ENCODE measurements at regions not wholly inside any gene's neighbourhood (a gene's known extent, or its start where the extent isn't known, plus 50 kb on each side); places are given as distances from the start of the nearest gene placed in this dataset.

DNA sequence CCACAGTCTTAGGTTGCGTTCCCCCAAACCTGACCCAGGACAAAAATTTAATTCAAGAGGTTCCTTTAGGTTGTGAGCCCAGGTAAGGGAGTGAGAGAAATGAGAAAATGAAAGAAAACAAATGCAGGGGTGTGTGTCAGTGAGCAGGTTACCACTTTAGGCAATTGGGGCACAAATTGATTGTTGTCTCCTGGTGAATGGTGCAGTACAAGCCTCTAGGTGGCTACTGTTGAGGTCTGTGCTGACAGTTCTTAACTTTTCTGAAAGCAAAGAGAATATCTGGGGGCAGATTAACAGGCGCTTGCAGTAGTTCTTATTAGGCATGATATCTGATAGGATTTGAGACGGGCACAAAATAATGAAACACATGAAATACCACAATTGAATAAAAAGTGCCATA lies 894.6 kb downstream of the FAM181B start:
- DNase-seq (ENCODE audit: low read depth): no peak
- no peak for FAIRE-seq
- no peak overlapping the region for H3K4me3 ChIP-seq (ENCODE audit: low read depth, low read length)
- TF ChIP-seq, protein P1, sequence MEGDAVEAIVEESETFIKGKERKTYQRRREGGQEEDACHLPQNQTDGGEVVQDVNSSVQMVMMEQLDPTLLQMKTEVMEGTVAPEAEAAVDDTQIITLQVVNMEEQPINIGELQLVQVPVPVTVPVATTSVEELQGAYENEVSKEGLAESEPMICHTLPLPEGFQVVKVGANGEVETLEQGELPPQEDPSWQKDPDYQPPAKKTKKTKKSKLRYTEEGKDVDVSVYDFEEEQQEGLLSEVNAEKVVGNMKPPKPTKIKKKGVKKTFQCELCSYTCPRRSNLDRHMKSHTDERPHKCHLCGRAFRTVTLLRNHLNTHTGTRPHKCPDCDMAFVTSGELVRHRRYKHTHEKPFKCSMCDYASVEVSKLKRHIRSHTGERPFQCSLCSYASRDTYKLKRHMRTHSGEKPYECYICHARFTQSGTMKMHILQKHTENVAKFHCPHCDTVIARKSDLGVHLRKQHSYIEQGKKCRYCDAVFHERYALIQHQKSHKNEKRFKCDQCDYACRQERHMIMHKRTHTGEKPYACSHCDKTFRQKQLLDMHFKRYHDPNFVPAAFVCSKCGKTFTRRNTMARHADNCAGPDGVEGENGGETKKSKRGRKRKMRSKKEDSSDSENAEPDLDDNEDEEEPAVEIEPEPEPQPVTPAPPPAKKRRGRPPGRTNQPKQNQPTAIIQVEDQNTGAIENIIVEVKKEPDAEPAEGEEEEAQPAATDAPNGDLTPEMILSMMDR (IDR thresholded peaks at IDR 0.05; ENCODE audit: insufficient read depth, low read length, severe bottlenecking): no peak
- H3K27me3 ChIP-seq (ENCODE audit: control insufficient read depth, insufficient read depth, low read length): no peaks in the 10 kb centered on the region
- H3K36me3 ChIP-seq (ENCODE audit: control insufficient read depth, insufficient read depth, low read length): no peaks in the 10 kb centered on the region

DNA sequence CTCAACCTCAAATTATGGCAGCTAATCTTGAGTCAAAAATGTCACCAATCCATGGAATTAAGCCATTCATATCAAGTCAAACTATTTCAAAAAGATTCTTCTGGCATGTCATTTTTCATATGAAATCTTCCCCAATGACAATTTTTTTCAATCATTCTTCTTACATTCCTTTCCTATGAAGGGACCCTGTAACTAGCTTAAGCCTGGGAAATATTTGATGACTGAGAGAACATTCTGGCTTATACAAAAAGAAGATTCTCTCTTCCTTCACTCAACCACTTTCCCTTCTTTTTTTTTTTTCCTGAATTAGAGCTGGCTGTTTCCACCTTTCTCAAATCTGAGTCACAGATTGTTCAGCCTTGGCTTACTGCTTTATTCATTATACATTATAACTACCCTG lies 903.7 kb downstream of the FAM181B start:
- Histone ChIP-seq H3K4me3 (ENCODE audit: low read depth, low read length) (no peak overlapping the region), H3K27me3 (ENCODE audit: control insufficient read depth, insufficient read depth, low read length) (no peaks in the 10 kb centered on the region), H3K36me3 (ENCODE audit: control insufficient read depth, insufficient read depth, low read length) (no peaks in the 10 kb centered on the region)
- DNase-seq (ENCODE audit: low read depth): no peak
- no peak for FAIRE-seq
- TF ChIP-seq, protein P1 (IDR thresholded peaks at IDR 0.05; ENCODE audit: insufficient read depth, low read length, severe bottlenecking): no peak

DNA sequence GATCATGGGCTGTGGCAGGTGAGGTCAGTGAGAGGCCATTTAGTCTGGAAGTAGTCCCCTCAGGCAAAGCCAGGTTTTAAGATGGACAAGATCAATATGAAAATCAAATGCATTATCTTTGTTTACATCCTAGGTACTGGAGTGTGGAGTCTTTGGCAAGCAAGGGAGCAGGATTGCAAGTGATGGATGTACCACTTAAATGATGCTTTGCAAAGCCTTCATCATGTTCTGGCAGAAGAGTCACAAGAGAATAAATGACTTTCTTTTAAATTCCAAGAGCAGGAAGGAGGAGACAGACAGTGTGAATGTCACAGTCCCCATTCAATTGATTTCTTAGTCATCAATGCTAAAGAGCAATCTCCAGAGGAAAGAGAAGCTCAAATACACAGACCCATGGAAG lies 908.3 kb downstream of the FAM181B start:
- DNase-seq (ENCODE audit: low read depth) (no peak), FAIRE-seq (no peak)
- TF ChIP-seq, protein P1 (IDR thresholded peaks at IDR 0.05; ENCODE audit: insufficient read depth, low read length, severe bottlenecking): no peak
- Histone ChIP-seq H3K36me3 (ENCODE audit: control insufficient read depth, insufficient read depth, low read length) (no peaks in the 10 kb centered on the region), H3K27me3 (ENCODE audit: control insufficient read depth, insufficient read depth, low read length) (no peaks in the 10 kb centered on the region), H3K4me3 (ENCODE audit: low read depth, low read length) (no peak overlapping the region)

DNA sequence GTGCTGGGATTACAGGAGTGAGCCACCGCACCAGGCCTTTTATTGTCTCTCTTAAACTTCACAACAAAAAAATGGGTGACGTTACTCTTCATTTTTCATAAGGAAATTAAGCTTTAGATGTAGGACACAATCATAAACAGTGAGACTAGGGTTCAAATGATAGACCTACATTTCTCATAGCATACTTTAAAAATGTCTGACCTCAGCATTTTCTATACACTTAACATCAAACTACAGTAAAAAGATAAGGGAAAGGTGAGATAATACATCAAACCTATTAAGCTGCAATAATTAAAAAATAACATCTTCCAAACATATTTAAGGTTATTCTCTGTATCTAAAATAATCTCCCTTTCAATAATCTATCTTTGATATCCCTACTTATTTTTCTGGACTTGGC lies 914.2 kb downstream of the FAM181B start:
- H3K36me3 ChIP-seq (ENCODE audit: control insufficient read depth, insufficient read depth, low read length): no peaks in the 10 kb centered on the region
- H3K27me3 ChIP-seq (ENCODE audit: control insufficient read depth, insufficient read depth, low read length): no peaks in the 10 kb centered on the region
- FAIRE-seq: no peak
- no peak overlapping the region for H3K4me3 ChIP-seq (ENCODE audit: low read depth, low read length)
- DNase-seq (ENCODE audit: low read depth): no peak
- TF ChIP-seq, protein P1 (IDR thresholded peaks at IDR 0.05; ENCODE audit: insufficient read depth, low read length, severe bottlenecking): no peak

DNA sequence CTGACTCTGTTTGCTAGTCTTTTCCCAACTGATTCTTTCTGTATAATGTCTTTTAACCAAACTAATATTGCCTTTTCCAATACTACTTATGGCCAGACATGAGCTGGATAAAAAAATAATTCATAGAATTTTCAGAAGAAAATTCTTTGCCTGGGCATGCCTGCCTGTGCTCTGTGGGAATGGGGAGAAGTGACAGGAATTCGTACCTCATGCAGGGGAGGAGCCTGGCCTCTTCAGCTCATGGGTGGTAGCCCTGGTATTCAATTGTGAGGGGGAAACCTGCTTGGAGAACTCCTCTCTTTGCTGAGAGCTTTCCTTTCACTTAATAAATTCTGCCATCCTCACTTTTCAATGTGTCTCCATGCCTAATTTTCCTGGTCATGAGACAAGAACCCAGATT lies 928.8 kb downstream of the FAM181B start:
- TF ChIP-seq, protein P1 (IDR thresholded peaks at IDR 0.05; ENCODE audit: insufficient read depth, low read length, severe bottlenecking): no peak
- no peak overlapping the region for H3K4me3 ChIP-seq (ENCODE audit: low read depth, low read length)
- no peak for FAIRE-seq
- DNase-seq (ENCODE audit: low read depth): peak; percentile 8
- H3K36me3 ChIP-seq (ENCODE audit: control insufficient read depth, insufficient read depth, low read length): no peaks in the 10 kb centered on the region
- H3K27me3 ChIP-seq (ENCODE audit: control insufficient read depth, insufficient read depth, low read length): no peaks in the 10 kb centered on the region

DNA sequence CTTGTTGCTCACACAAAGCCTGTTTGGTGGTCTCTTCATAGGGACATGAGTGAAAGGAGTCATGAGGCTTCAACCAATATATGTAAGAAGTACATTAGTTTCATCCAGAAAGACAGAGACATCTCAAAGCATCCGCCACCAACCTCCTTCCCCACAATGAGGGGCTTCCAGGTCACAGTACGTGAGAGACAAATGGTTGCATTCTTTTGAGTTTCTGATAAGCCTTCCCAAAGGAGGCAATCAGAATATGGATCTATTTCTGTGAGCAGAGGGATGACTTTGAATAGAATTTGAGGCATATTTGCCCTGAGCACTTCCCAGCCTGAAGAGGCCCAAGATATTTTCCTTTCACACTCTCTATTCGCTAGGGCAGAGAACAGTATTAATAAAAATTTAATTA lies 931.1 kb downstream of the FAM181B start:
- no peaks in the 10 kb centered on the region for H3K27me3 ChIP-seq (ENCODE audit: control insufficient read depth, insufficient read depth, low read length)
- DNase-seq (ENCODE audit: low read depth): no peak
- FAIRE-seq: no peak
- no peak overlapping the region for H3K4me3 ChIP-seq (ENCODE audit: low read depth, low read length)
- TF ChIP-seq, protein P1 (IDR thresholded peaks at IDR 0.05; ENCODE audit: insufficient read depth, low read length, severe bottlenecking): no peak
- no peaks in the 10 kb centered on the region for H3K36me3 ChIP-seq (ENCODE audit: control insufficient read depth, insufficient read depth, low read length)
